GM12873 (cell line): ENCODE measurements at regions not wholly inside any gene's neighbourhood (a gene's known extent, or its start where the extent isn't known, plus 50 kb on each side); places are given as distances from the start of the nearest gene placed in this dataset.

Source experiments
- CTCF ChIP-seq: IDR thresholded peaks from 2 replicates; pipeline ENCODE4 v1.5.1; 2012; ENCODE audit warnings: low read depth, mild to moderate bottlenecking, moderate library complexity, low read length, control low read depth; ENCODE audit not compliant: insufficient read depth; ENCODE audit errors: missing control alignments

GRCh38 chr5:7317751-7318150 is 78.2 kb upstream of the ADCY2 start:
- no peak for TF ChIP-seq CTCF

- no peak for TF ChIP-seq CTCF
Observed at GRCh38 chr5:7320701-7321301, 75.1 kb upstream of the ADCY2 start.

- no peak for TF ChIP-seq CTCF
Observed at GRCh38 chr5:7321724-7322123, 74.2 kb upstream of the ADCY2 start.

GRCh38 chr5:7324919-7325318 is 71.0 kb upstream of the ADCY2 start:
- no peak for TF ChIP-seq CTCF

GRCh38 chr5:7325975-7326913 is 69.7 kb upstream of the ADCY2 start:
- no peak for TF ChIP-seq CTCF

- TF ChIP-seq CTCF: no peak
Observed at GRCh38 chr5:7329141-7329540, 66.8 kb upstream of the ADCY2 start.

GRCh38 chr5:7329712-7330111 is 66.2 kb upstream of the ADCY2 start:
- TF ChIP-seq CTCF: no peak
